IMR-90 (cell line): ENCODE measurements at regions not wholly inside any gene's neighbourhood (a gene's known extent, or its start where the extent isn't known, plus 50 kb on each side); places are given as distances from the start of the nearest gene placed in this dataset.

ENCODE experiments used
- ATAC-seq: fragments of 200-7000 bp; cut with Tn5 transposase; 2 replicates; pipeline ENCODE4 v1.9.1; 2020; ENCODE audit warnings: low read depth, mild to moderate bottlenecking, moderate library complexity
- BruUV-seq: library from RNA; stranded (reverse); fragments of 400-500 nt; replicated peaks from 2 replicates; lab custom pipeline; 2021; lab: Mats Ljungman, UMichigan
- CTCF ChIA-PET: fragments of 300-600 bp; formaldehyde crosslinking; extraction: SDS; loops from one replicate; lab custom pipeline; 2021; ENCODE audit warnings: antibody characterized with exemption; lab: Yijun Ruan, JAX
- POLR2A ChIA-PET: fragments of 300-600 bp; sonication (Branson Sonifier 250); formaldehyde crosslinking; loops from one replicate; lab custom pipeline; 2022; ENCODE audit warnings: antibody characterized with exemption; ENCODE audit not compliant: unreplicated experiment; lab: Charles Lee
- DNase-seq: peaks from one replicate; pipeline ENCODE4 v3.0.0; 2013
- H2AFZ ChIP-seq: replicated peaks from 2 replicates; pipeline ENCODE3; 2013; ENCODE audit warnings: low read length, mild to moderate bottlenecking; ENCODE audit not compliant: poor library complexity
- H2AK5ac ChIP-seq: 2 replicates; pipeline ENCODE4 v1.6.1; 2013; ENCODE audit warnings: low read depth, low read length, inconsistent platforms
- H2AK9ac ChIP-seq: replicated peaks from 2 replicates; pipeline ENCODE3; 2013; ENCODE audit warnings: mild to moderate bottlenecking, low read depth, low read length, moderate library complexity; ENCODE audit not compliant: poor library complexity
- H2BK120ac ChIP-seq: 2 replicates; pipeline ENCODE4 v1.6.1; 2013; ENCODE audit warnings: low read depth, low read length, inconsistent platforms
- H2BK15ac ChIP-seq: 3 replicates; pipeline ENCODE4 v1.6.1; 2013; ENCODE audit warnings: low read depth, low read length, inconsistent platforms
- H2BK20ac ChIP-seq: 2 replicates; pipeline ENCODE4 v1.6.1; 2013; ENCODE audit warnings: low read depth, mild to moderate bottlenecking, inconsistent platforms, low read length, moderate library complexity
- H2BK5ac ChIP-seq: 2 replicates; pipeline ENCODE4 v1.6.1; 2013; ENCODE audit warnings: mild to moderate bottlenecking, low read depth, low read length, inconsistent platforms; ENCODE audit not compliant: poor library complexity, severe bottlenecking
- H3K14ac ChIP-seq: replicated peaks from 2 replicates; pipeline ENCODE4 v1.6.1; 2013; ENCODE audit warnings: low read depth, low read length, inconsistent platforms
- H3K18ac ChIP-seq: 2 replicates; pipeline ENCODE4 v1.6.1; 2013; ENCODE audit warnings: low read depth, low read length, control low read depth
- H3K23ac ChIP-seq: 2 replicates; pipeline ENCODE4 v1.6.1; 2013; ENCODE audit warnings: low read depth, low read length, inconsistent platforms
- H3K27ac ChIP-seq: 2 replicates; pipeline ENCODE4 v1.5.1; 2013; ENCODE audit warnings: mild to moderate bottlenecking, control low read depth, low read length; ENCODE audit not compliant: insufficient read depth
- H3K27me3 ChIP-seq: 2 replicates; pipeline ENCODE4 v1.6.1; 2013; ENCODE audit warnings: low read length; ENCODE audit not compliant: control insufficient read depth, insufficient read depth
- H3K36me3 ChIP-seq: 2 replicates; pipeline ENCODE4 v1.6.1; 2013; ENCODE audit warnings: low read length, mixed read lengths; ENCODE audit not compliant: control insufficient read depth, insufficient read depth
- H3K4ac ChIP-seq: 2 replicates; pipeline ENCODE4 v1.6.1; 2013; ENCODE audit warnings: low read depth, low read length, inconsistent platforms
- H3K4me1 ChIP-seq: 2 replicates; pipeline ENCODE4 v1.6.1; 2013; ENCODE audit warnings: low read length, mixed read lengths; ENCODE audit not compliant: control insufficient read depth, insufficient read depth
- H3K4me2 ChIP-seq: 2 replicates; pipeline ENCODE4 v1.6.1; 2013; ENCODE audit warnings: low read depth, mild to moderate bottlenecking, control low read depth, low read length, moderate library complexity
- H3K4me3 ChIP-seq: 2 replicates; pipeline ENCODE4 v1.5.1; 2013; ENCODE audit warnings: low read depth, mild to moderate bottlenecking, control low read depth, low read length, moderate library complexity; ENCODE audit not compliant: insufficient read depth
- H3K56ac ChIP-seq: 2 replicates; pipeline ENCODE4 v1.6.1; 2013; ENCODE audit warnings: low read length, inconsistent platforms; ENCODE audit not compliant: insufficient read depth; ENCODE audit errors: extremely low read depth
- H3K79me1 ChIP-seq, 2 experiments: 2 replicates each; pipeline ENCODE4 v1.6.1; 2013; ENCODE audit warnings: low read length in 2 of 2, inconsistent platforms in 1 of 2, low read depth in 1 of 2
- H3K9ac ChIP-seq: 2 replicates; pipeline ENCODE4 v1.6.1; 2013; ENCODE audit warnings: low read depth, low read length, control low read depth
- H3K9me1 ChIP-seq: 2 replicates; pipeline ENCODE4 v1.6.1; 2013; ENCODE audit warnings: low read length, inconsistent platforms; ENCODE audit not compliant: insufficient read depth
- H3K9me3 ChIP-seq: 2 replicates; pipeline ENCODE4 v1.6.1; 2013; ENCODE audit warnings: low read length; ENCODE audit not compliant: control insufficient read depth, insufficient read depth
- H4K20me1 ChIP-seq: 2 replicates; pipeline ENCODE4 v1.6.1; 2013; ENCODE audit warnings: low read length, inconsistent platforms; ENCODE audit not compliant: insufficient read depth
- H4K5ac ChIP-seq: 2 replicates; pipeline ENCODE4 v1.6.1; 2013; ENCODE audit warnings: mild to moderate bottlenecking, low read depth, low read length, control low read depth
- H4K8ac ChIP-seq, 2 experiments: 2 replicates each; pipeline ENCODE4 v1.6.1; 2013; ENCODE audit warnings: low read depth in 2 of 2, low read length in 2 of 2, control low read depth in 1 of 2, inconsistent platforms in 1 of 2
- H4K91ac ChIP-seq: 2 replicates; pipeline ENCODE4 v1.6.1; 2013; ENCODE audit warnings: low read depth, low read length, inconsistent platforms; ENCODE audit not compliant: insufficient read depth
- CEBPB ChIP-seq: IDR thresholded peaks from 2 replicates; pipeline ENCODE4 v1.6.1; 2012; ENCODE audit warnings: low read depth, low read length, improper control_type of control experiment
- MAFK ChIP-seq: IDR thresholded peaks from 2 replicates; pipeline ENCODE4 v1.6.1; 2012; ENCODE audit warnings: low read depth, low read length, improper control_type of control experiment
- MAZ ChIP-seq: IDR thresholded peaks from 2 replicates; pipeline ENCODE4 v1.6.1; 2012; ENCODE audit warnings: low read depth, mild to moderate bottlenecking, low read length, improper control_type of control experiment, moderate library complexity, borderline replicate concordance
- RCOR1 ChIP-seq: IDR thresholded peaks from 2 replicates; pipeline ENCODE4 v1.6.1; 2012; ENCODE audit warnings: mild to moderate bottlenecking, low read length, improper control_type of control experiment; ENCODE audit not compliant: insufficient replicate concordance
- USF2 ChIP-seq: fragments of 150-350 bp; IDR thresholded peaks from 2 replicates; pipeline ENCODE4 v1.6.1; 2017; ENCODE audit warnings: mild to moderate bottlenecking, antibody characterized with exemption, low read length, low read depth
- dilution Hi-C: fragments of 300-500 bp; cut with HindIII; formaldehyde crosslinking; loops from one replicate; pipeline ENCODE4 v1.14.3; 2018; ENCODE audit warnings: low sequenced_read_pairs; ENCODE audit not compliant: unreplicated experiment
- in situ Hi-C: fragments of 300-500 bp; cut with MboI; formaldehyde crosslinking; loops from 3 replicates; pipeline ENCODE4 v1.14.3; 2019; ENCODE audit warnings: low sequenced_read_pairs, inconsistent platforms, mixed read lengths
- intact Hi-C: fragments of 100-400 bp; cut with micrococcal nuclease; formaldehyde crosslinking; loops from 2 replicates; pipeline ENCODE4 v1.10.0; 2022
- TF ChIP-seq, protein P1 (sequence below): fragments of 150-350 bp; IDR thresholded peaks from 2 replicates; pipeline ENCODE4 v1.6.1; 2016; ENCODE audit warnings: low read depth, mild to moderate bottlenecking, low read length, moderate library complexity, borderline replicate concordance

- TF ChIP-seq, protein P1, sequence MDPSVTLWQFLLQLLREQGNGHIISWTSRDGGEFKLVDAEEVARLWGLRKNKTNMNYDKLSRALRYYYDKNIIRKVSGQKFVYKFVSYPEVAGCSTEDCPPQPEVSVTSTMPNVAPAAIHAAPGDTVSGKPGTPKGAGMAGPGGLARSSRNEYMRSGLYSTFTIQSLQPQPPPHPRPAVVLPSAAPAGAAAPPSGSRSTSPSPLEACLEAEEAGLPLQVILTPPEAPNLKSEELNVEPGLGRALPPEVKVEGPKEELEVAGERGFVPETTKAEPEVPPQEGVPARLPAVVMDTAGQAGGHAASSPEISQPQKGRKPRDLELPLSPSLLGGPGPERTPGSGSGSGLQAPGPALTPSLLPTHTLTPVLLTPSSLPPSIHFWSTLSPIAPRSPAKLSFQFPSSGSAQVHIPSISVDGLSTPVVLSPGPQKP = no peak
- TF ChIP-seq USF2 = no peak
- no peak for TF ChIP-seq MAFK
- TF ChIP-seq CEBPB = no peak
- TF ChIP-seq MAZ = no peak
- no peak for TF ChIP-seq RCOR1
- Histone ChIP-seq H3K4me1 (no peaks in the 10 kb centered on the region), H3K9ac (no peak overlapping the region), H3K27me3 (no peaks in the 10 kb centered on the region), H3K23ac (no peak overlapping the region), H4K20me1 (no peaks in the 10 kb centered on the region), H3K36me3 (no peaks in the 10 kb centered on the region; the same call in 1 of the 2 replicates), H2BK5ac (no peak overlapping the region), H2BK15ac (no peak overlapping the region), H3K4me2 (no peak overlapping the region), H2BK20ac (no peak overlapping the region), H3K27ac (no peak overlapping the region), H2AK5ac (no peak overlapping the region), H4K8ac (no peak overlapping the region), H3K18ac (no peak overlapping the region), H3K9me1 (no peaks in the 10 kb centered on the region; the same call in 1 of the 2 replicates), H2AK9ac (no peak overlapping the region), H2AFZ (no peak overlapping the region), H3K4me3 (no peak overlapping the region), H4K91ac (no peak overlapping the region), H3K14ac (no peak overlapping the region), H3K56ac (no peak overlapping the region), H2BK120ac (no peak overlapping the region), H3K79me1 (no peaks in the 10 kb centered on the region; a peak in 1 of 4 replicates), H3K4ac (no peak overlapping the region), H4K5ac (no peak overlapping the region), H3K9me3 (no peaks in the 10 kb centered on the region)
- CTCF ChIA-PET = no interaction called here
- POLR2A ChIA-PET = no interaction called here
- dilution Hi-C loops = no loop called here
- BruUV-seq = no TSS peak
- no peak for ATAC-seq
- peak; percentile 11 for DNase-seq
- intact Hi-C loops = no loop called here
- in situ Hi-C loops = no loop called here
These were observed 519.2 kb downstream of the UTRN start for GRCh38 chr6:144804246-144804790.
